Mucosa of descending colon (tissue), 3 donors: ENCODE measurements at regions not wholly inside any gene's neighbourhood (a gene's known extent, or its start where the extent isn't known, plus 50 kb on each side); places are given as distances from the start of the nearest gene placed in this dataset.

ENCODE experiments used
- ATAC-seq: fragments of 200-7000 bp; cut with Tn5 transposase; one replicate; pipeline ENCODE4 v1.9.1; 2020; ENCODE audit warnings: mild to moderate bottlenecking, moderate library complexity
- DNase-seq, 3 donors: peaks; one replicate each; pipeline ENCODE4 v3.0.0-alpha.2; 2020
- H3K36me3 ChIP-seq: fragments of 200-600 bp; one replicate; pipeline ENCODE4 v1.8.0; 2021; ENCODE audit warnings: low read depth, mild to moderate bottlenecking
- H3K4me1 ChIP-seq: fragments of 200-600 bp; one replicate; pipeline ENCODE4 v1.8.0; 2021; ENCODE audit warnings: low read depth, mild to moderate bottlenecking
- H3K4me3 ChIP-seq: fragments of 200-600 bp; one replicate; pipeline ENCODE4 v1.8.0; 2021; ENCODE audit warnings: mild to moderate bottlenecking
- H3K9me3 ChIP-seq: fragments of 200-600 bp; one replicate; pipeline ENCODE4 v1.8.0; 2021; ENCODE audit warnings: mild to moderate bottlenecking
- intact Hi-C, 2 donors: fragments of 100-400 bp; cut with DNase I in 1 of 2; cut with micrococcal nuclease in 1 of 2; formaldehyde crosslinking; loops; one replicate each; pipeline versions ENCODE4 v1.11.0 to v1.11.1; 2022; cut with DNase I, micrococcal nuclease
- TF ChIP-seq, protein P1 (sequence below): fragments of 200-600 bp; IDR thresholded peaks from one replicate; pipeline ENCODE4 v1.8.0; 2022; ENCODE audit warnings: antibody characterized with exemption, mild to moderate bottlenecking
- donor health status: DM: no; HTN: no; CAD: no; lungs with moderate emphysema.
- donor health status: DM: no; HTN: no; CAD: no.
- donor health status: DM: no; HTN: yes; CAD: no.

DNA sequence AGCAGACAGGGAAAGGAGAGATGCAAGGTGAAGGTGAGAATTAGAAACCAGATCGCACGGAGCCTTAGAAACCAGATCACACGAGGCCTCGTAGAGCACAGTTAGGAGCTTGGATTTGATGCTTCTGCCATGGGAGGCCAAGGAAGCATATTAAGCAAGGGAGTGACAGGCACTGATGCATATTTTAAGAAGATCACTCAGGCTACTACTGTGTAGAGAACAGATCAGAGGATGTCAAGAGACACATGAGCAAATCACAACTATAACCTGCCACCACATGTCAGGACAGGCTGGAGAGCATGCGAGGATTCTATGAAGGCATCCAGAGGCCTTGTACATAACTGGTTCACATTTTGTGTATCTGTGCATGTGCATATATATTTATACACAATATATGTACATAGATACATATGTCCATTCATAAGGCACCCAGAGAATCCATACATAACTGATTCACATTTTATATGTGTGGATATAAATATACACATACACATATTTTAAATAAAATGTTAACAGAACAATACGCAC is 99.6 kb upstream of the FHIT start:
- no peak for DNase-seq
- no peak for ATAC-seq
- intact Hi-C loops, result no loop called here
- TF ChIP-seq, protein P1, sequence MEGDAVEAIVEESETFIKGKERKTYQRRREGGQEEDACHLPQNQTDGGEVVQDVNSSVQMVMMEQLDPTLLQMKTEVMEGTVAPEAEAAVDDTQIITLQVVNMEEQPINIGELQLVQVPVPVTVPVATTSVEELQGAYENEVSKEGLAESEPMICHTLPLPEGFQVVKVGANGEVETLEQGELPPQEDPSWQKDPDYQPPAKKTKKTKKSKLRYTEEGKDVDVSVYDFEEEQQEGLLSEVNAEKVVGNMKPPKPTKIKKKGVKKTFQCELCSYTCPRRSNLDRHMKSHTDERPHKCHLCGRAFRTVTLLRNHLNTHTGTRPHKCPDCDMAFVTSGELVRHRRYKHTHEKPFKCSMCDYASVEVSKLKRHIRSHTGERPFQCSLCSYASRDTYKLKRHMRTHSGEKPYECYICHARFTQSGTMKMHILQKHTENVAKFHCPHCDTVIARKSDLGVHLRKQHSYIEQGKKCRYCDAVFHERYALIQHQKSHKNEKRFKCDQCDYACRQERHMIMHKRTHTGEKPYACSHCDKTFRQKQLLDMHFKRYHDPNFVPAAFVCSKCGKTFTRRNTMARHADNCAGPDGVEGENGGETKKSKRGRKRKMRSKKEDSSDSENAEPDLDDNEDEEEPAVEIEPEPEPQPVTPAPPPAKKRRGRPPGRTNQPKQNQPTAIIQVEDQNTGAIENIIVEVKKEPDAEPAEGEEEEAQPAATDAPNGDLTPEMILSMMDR, result no peak
- H3K4me3 ChIP-seq, result no peak overlapping the region
- H3K4me1 ChIP-seq, result no peaks in the 10 kb centered on the region
- H3K9me3 ChIP-seq, result no peaks in the 10 kb centered on the region
- H3K36me3 ChIP-seq, result no peaks in the 10 kb centered on the region

DNA sequence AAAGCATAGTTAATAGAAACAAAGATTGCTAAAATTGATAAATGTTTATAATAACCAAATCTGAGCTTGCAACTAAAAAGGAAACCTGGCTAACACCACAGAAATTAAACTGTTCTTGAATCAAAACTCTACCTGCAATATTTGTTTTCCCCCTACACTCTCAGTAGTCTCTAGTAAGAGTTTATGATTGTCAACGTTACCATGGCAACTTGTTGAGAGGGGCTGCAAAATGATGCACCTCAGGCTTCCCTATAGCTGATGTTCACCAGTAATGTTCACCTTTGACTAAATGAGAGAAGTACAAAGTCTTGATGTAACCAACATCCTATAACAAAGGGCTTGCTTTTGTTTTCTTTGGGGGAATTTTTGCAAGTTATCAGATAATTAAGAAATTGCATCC is 101.1 kb upstream of the FHIT start:
- no peak for ATAC-seq
- Histone ChIP-seq H3K36me3 (no peaks in the 10 kb centered on the region), H3K4me3 (no peak overlapping the region), H3K9me3 (no peaks in the 10 kb centered on the region), H3K4me1 (no peaks in the 10 kb centered on the region)
- intact Hi-C loops, result no loop called here
- DNase-seq, result no peak
- TF ChIP-seq, protein P1, result no peak

- DNase-seq (no peak), ATAC-seq (no peak)
- H3K4me1 ChIP-seq, result no peaks in the 10 kb centered on the region
- TF ChIP-seq, protein P1, result no peak
- intact Hi-C loops, result no loop called here
- no peaks in the 10 kb centered on the region for H3K9me3 ChIP-seq
- H3K36me3 ChIP-seq, result no peaks in the 10 kb centered on the region
- H3K4me3 ChIP-seq, result no peak overlapping the region
Observed at GRCh38 chr3:61353382-61353781, 102.1 kb upstream of the FHIT start.

DNA sequence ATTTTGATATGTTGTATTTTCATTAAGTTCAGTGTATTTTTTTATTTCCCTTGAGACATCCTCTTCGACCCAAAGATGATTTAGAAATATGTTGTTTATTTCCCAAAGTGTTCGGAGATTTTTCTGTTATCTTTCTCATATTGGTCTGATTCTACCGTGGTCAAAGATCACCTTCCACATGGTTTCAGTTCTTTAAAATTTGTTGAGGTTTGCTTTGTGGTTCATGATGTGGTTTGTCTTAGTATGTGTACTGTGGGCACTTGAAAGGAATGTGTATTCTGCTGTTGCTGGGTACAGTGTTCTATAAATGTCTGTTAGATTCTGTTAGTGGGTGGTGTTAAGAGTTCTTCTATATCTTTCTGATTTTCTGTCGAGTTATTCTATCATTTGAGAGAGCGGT is 103.4 kb upstream of the FHIT start:
- H3K9me3 ChIP-seq, result no peaks in the 10 kb centered on the region
- TF ChIP-seq, protein P1, result no peak
- no peak overlapping the region for H3K4me3 ChIP-seq
- intact Hi-C loops, result no loop called here
- no peak for DNase-seq
- no peaks in the 10 kb centered on the region for H3K4me1 ChIP-seq
- no peak for ATAC-seq
- no peaks in the 10 kb centered on the region for H3K36me3 ChIP-seq

DNA sequence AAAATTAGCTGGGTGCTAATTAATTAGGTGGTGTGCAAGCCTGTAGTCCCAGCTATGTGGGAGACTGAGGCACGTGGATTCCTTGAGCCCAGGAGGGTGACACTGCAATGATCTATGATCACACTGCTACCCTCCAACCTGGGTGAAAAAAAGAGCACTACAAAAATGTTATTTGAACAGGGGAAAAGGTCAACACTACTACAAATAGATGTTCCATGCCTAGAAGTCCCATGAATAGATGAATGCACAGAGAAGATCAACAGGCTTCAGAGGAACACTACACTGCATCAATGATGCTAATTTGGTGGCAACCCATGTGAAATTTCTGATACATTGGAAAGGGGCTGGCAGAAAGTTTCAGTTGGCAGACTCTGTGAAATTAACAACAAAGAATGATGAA is 105.4 kb upstream of the FHIT start:
- Histone ChIP-seq H3K4me1 (no peaks in the 10 kb centered on the region), H3K9me3 (no peaks in the 10 kb centered on the region), H3K4me3 (no peak overlapping the region), H3K36me3 (no peaks in the 10 kb centered on the region)
- DNase-seq, result no peak
- TF ChIP-seq, protein P1, result no peak
- no peak for ATAC-seq
- intact Hi-C loops, result no loop called here

- no peak for ATAC-seq
- TF ChIP-seq, protein P1, result no peak
- H3K4me3 ChIP-seq, result no peak overlapping the region
- no peaks in the 10 kb centered on the region for H3K36me3 ChIP-seq
- no peak for DNase-seq
- no peaks in the 10 kb centered on the region for H3K9me3 ChIP-seq
- intact Hi-C loops, result no loop called here
- H3K4me1 ChIP-seq, result no peaks in the 10 kb centered on the region
Observed at GRCh38 chr3:61357902-61358301, 106.7 kb upstream of the FHIT start.
